Hematopoietic multipotent progenitor cell treated with erythropoietin and hydrocortisone succinate and interleukin-3 and kit ligand, for 6 days (in vitro differentiated cells): ENCODE measurements at regions not wholly inside any gene's neighbourhood (a gene's known extent, or its start where the extent isn't known, plus 50 kb on each side); places are given as distances from the start of the nearest gene placed in this dataset.

ENCODE experiments used
- DNase-seq: peaks from one replicate; pipeline ENCODE4 v3.0.0-alpha.2; 2015

GRCh38 chr12:107228076-107228475, 134.7 kb upstream of the CRY1 start:
- no peak for DNase-seq

- DNase-seq, result no peak
Observed at GRCh38 chr12:107229827-107230226, 136.5 kb upstream of the CRY1 start.

DNA sequence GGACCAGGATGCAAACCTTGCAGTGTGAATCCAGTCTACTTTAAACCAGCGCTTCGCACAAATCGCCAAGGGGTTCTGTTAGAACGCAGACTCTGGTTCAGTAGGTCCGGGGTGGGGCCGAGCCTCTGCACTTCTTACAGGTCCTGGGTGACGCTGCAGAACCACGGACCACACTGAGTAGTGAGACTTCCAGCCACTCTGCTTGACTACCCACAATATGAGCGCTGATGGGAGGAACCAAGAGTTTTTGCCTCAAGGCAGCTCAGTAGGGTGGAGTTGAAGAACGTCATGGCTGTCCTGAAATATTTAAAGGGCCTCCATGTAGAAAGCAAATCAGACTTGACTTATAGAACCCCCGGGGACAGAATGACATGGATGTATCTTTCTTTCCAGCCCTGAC, 138.0 kb upstream of the CRY1 start:
- DNase-seq, result no peak

- DNase-seq, result no peak
Observed at GRCh38 chr12:107233551-107233950, 140.2 kb upstream of the CRY1 start.

DNA sequence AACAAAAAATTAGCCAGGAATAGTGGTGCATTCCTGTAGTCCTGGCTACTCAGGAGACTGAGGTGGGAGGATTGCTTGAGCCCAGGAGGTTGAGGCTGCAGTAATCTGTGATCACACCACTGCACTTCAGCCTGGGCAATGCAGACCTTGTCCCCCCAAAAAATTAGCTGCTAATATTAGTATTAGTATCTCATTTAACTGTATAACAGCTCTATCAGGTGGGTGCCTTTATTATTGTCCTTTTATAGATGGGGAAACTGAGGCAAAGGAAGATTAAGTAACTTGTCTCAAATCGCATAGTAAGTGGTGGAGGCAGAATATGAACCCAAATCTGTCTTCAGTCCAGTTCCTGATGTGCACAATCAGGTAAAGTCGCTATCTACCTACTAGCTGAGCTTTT, 142.3 kb upstream of the CRY1 start:
- no peak for DNase-seq

DNA sequence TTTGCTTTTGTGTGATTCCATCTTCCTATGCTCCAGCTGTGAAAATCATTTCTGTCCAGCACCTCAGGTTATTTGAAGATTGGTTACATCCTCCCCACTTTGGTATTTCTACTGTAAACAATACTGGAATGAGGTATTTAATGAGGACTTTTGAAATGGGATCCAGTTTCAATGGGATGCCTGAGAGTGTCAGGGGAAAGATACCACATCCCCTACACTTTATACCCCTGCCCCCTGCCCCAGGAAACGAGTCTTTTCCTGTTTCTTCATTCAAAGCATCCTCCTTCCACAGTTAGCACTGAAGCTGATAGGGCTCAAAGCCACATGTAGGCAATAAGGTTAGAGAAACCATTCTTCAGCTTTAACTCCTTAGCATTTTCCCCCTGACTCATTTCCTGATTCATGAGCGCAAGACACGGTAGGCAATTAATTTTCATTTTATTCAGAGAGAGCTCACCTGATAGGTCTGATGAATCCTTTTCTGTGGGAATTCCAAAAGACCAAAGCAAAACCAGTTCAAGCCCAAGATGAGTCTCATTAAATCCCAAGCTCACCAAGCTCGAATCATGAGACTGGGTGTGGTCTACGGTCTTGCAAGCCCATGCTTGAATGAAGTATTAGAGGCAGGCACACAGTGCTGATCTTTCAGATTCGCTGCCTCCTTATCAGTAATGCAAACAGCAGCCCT, 143.6 kb upstream of the CRY1 start:
- DNase-seq, result no peak

GRCh38 chr12:107238296-107238695, 144.9 kb upstream of the CRY1 start:
- DNase-seq, result no peak

GRCh38 chr12:107241411-107241810, 148.1 kb upstream of the CRY1 start:
- DNase-seq, result no peak

DNA sequence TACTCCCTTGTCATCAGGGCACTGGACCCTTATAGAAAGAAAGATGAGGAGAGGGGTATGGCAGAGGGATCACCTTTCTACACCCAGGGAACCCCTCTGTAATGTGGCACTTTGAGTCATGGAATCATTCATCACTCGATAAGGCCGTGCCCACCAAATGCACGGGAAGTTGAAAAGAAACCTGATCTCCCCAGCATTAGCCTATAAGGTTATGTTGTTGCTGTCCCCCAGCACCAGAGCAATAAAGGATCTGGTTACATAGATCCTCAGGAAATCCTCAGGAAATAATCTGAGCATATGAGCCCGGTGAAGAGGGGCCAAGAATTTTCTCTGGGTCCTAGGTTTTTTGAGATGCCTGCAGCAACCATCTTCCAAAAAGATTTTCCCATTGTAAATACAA, 148.8 kb upstream of the CRY1 start:
- no peak for DNase-seq

DNA sequence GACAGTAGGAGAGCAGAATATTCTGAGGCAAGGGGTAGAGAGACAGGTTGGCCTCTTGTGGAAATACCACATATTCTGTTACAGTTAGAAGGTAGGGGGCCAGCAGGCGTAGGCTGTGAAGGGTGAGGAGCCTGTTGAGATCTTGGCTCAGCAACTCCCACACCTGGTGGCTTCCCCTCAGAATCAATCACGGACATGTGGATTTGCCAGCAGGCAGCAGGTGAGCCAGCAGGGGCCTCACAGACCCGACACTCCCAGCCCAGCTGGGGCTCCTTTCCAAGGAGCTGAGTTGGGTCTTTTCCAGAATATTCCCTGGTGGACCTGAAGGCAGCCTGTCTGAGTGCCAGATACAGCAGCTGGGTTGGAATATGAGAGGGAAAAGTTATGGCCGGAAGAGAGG, 150.0 kb upstream of the CRY1 start:
- DNase-seq, result no peak

DNA sequence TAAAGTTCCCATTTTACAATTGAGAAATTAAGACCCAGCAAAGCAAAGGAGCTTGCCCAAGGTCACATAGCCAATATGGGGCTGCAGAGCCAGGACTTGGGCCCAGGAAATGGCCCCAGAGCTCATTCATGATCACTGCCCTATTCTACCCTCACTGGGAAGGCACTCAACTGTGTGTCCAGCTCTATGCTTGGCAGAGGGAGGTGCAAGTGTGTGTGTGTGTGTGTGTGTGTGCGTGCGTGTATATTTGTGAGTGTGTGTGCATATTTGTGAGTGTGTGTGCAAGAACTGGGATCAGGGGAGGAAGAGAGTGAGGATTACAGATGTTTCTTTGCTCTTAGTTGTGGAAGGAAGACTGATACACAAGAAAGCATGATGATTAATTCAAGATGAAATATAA, 151.2 kb upstream of the CRY1 start:
- no peak for DNase-seq

DNA sequence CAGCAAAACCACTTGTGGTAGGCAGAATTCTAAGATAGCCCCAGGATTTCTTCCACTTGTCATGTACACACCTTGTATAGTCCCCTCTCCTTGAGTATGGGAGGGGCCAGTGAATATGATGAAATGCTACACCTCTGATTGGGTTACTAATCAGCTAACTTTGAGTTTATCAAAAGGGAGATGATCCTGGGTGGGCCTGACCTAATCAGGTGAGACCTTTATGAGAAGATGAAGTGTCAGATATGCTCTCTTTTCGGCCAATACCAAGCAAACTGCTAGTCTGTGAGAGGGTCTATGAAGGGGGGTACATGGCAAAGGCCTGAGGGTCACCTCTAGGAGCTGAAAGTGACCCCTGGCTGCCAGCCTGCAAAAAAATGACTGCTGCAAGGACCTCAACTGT, 154.3 kb upstream of the CRY1 start:
- DNase-seq, result no peak

GRCh38 chr12:107248187-107248586, 154.8 kb upstream of the CRY1 start:
- no peak for DNase-seq

DNA sequence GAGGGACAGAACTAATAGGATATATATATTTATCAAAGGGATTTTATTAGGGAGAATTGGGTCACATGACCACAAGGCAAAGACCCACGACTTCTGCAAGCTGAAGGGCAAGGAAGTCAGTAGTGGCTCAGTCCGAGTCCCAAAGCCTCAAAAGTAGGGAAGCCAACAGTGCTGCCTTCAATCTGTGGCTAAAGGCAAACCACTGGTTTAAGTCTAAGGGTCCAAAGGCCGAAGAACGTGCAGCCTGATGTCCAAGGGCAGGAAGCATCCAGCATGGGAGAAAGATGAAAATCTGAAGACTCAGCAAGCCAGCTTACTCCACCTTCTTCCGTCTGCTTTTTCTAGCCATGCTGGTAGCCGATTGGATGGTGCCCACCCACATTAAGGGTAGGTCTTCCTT, 157.9 kb upstream of the CRY1 start:
- no peak for DNase-seq

GRCh38 chr12:107253361-107253760, 160.0 kb upstream of the CRY1 start:
- no peak for DNase-seq

GRCh38 chr12:107254258-107254856, 161.0 kb upstream of the CRY1 start:
- DNase-seq, result no peak

- no peak for DNase-seq
Observed at GRCh38 chr12:107258780-107259179, 165.4 kb upstream of the CRY1 start.

DNA sequence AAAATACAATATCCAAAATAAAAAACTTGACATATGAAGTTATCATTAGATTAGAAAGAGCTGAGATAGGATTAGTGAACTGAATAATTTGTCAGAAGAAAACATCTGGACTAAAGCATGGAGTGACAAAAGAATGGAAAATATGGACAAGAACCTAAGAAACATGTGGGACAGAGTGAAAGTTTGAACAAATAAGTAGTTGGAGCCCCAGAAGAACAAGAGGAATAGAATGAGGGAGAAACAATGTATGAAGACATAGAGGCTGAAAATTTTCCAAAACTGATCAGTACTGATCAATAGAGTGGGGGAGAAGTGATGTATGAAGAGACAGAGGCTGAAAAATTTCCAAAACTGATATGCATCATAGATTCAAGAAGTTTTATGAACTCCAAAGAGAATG, 170.6 kb upstream of the CRY1 start:
- DNase-seq, result no peak

DNA sequence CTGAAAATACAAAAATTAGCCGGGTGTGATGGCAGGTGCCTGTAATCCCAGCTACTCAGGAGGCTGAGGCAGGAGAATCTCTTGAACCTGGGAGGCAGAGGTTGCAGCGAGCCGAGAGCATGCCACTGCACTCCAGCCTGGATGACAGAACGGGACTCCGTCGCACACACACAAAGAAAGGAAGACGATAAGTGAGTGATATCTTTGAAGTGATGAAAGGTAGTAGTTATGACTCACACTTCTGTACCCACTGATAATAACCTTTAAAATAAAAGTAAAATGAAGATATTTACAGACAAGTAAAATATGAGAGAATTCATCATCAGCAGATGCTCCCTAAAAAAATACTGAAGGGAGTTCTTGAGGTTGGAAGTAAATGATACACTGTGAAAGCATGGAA, 171.3 kb upstream of the CRY1 start:
- DNase-seq, result no peak

GRCh38 chr12:107267604-107268003, 174.3 kb upstream of the CRY1 start:
- no peak for DNase-seq

DNA sequence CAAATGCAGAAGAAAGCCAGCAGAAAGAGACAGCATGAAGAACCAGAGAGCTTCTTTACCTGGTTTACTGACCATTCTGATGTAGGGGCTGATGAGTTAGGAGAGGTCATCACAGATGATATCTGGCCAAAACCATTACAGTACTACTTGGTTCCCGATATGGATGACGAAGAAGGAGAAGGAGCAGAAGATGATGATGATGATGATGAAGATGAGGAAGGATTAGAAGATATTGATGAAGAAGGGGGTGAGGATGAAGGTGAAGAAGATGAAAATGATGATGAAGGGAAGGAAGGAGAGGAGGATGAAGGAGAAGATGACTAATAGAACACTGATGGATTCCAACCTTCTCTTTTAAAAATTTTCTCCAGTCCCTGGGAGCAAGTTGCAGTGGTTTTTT, 178.2 kb upstream of the CRY1 start:
- no peak for DNase-seq

DNA sequence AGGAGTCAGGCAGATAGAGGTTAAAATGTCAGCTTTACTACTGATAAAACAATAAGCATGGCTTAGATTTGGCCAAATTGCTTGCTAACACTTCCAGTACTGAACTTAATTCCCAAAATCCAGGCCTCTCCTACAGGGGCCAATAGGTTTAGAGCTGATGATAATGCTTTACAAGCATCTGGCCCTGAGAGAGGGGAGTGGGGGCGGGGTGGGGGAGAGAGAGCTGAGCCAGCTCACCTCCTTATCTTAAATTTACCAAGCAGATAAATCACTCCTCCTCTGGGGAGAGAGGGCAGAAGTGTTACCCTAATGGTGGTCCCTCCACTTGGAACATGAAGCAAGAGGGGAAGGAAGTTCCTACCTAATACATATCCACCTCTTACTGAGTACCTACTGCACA, 182.2 kb upstream of the CRY1 start:
- no peak for DNase-seq

- no peak for DNase-seq
Observed at GRCh38 chr12:107277855-107278254, 184.5 kb upstream of the CRY1 start.

DNA sequence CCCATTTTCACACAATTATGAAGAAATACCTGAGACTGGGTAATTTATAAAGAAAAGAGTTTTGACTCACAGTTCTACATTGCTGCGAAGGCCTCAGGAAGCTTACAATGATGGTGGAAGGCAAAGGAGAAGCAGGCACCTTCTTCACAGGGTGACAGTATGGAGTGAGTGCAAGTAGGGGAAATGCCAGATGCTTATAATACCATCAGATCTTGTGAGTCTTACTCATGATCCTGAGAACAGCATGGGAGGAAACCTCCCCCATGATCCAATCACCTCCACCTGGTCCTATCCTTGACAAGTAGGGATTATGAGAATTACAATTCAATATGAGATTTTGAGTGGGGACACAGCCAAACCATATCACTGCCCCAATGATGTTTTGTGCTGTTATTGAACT, 189.3 kb upstream of the CRY1 start:
- no peak for DNase-seq

DNA sequence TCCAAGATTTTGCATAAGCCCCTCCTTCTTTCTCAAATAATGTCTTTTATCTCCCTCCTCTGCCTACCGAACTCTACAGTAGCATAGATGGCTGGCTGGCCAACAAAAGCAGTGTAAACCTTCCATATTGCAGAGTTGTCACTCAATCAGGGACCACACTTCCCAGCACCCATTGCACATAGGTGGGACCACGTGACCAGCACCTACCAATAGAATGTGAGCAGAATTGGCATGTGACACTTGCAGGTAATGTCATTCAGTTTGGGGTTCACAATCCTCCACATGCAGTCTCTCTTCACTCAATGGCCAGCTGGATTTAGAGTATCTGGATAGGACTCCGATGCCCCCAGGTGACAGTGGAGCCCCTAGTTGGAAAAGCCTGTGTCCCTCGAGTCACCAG, 190.3 kb upstream of the CRY1 start:
- DNase-seq, result no peak
